ENCODE measurements at regions not wholly inside any gene's neighbourhood (a gene's known extent, or its start where the extent isn't known, plus 50 kb on each side); places are given as distances from the start of the nearest gene placed in this dataset.

GRCh38 chr2:9096761-9097160 lies 93.3 kb upstream of the MBOAT2 start:
- Histone ChIP-seq H2AFZ (ENCODE audit: control insufficient read depth, low read length) (no peak overlapping the region), H3K4me2 (ENCODE audit: control insufficient read depth, extremely low read depth, insufficient read depth, low read depth, low read length) (no peak overlapping the region), H3K27ac (ENCODE audit: control insufficient read depth, insufficient read depth, low read length) (no peak overlapping the region), H3K9me1 (ENCODE audit: control insufficient read depth, extremely low read depth, insufficient read depth, low read length) (no peaks in the 10 kb centered on the region), H3K36me3 (ENCODE audit: control insufficient read depth in 2 of 2, extremely low read depth in 1 of 2, insufficient read depth in 2 of 2, low read length in 2 of 2) (no peaks in the 10 kb centered on the region), H4K20me1 (ENCODE audit: control insufficient read depth, extremely low read depth, insufficient read depth, low read length) (no peaks in the 10 kb centered on the region), H3K4me1 (ENCODE audit: control insufficient read depth, extremely low read depth, insufficient read depth, low read length) (peaks cover 14% of the 10 kb centered on the region), H3K27me3 (ENCODE audit: control insufficient read depth, extremely low read depth, insufficient read depth, low read length) (no peaks in the 10 kb centered on the region), H3K4me3 (ENCODE audit: control insufficient read depth in 2 of 3, extremely low read depth in 1 of 3, insufficient read depth in 2 of 3, low read depth in 1 of 3, low read length in 3 of 3) (no peak overlapping the region), H3K9ac (ENCODE audit: control insufficient read depth, extremely low read depth, insufficient read depth, low read length) (no peak overlapping the region), H3K9me3 (ENCODE audit: control insufficient read depth, low read depth, low read length) (no peaks in the 10 kb centered on the region), H3K79me2 (ENCODE audit: control insufficient read depth, insufficient read depth, low read length) (no peaks in the 10 kb centered on the region)
- DNase-seq (ENCODE audit: low read depth, low spot score): no peak
- TF ChIP-seq CTCF (optimal IDR thresholded peaks at IDR 0.05 in 1 of 3, IDR thresholded peaks at IDR 0.05 in 1 of 3, conservative IDR thresholded peaks at IDR 0.05 in 1 of 3; ENCODE audit: extremely low read depth in 1 of 3, insufficient read depth in 2 of 3, low read length in 3 of 3) (no peak), EZH2 (IDR thresholded peaks at IDR 0.05; ENCODE audit: low read length) (no peak)
- dilution Hi-C loops (cut with MboI; ENCODE audit: extremely low pct_ligation_motif_present, low sequenced_read_pairs): no loop called here
- FAIRE-seq: no peak

- no peaks in the 10 kb centered on the region for H3K9me1 ChIP-seq (ENCODE audit: control insufficient read depth, extremely low read depth, insufficient read depth, low read length)
- H3K9ac ChIP-seq (ENCODE audit: control insufficient read depth, extremely low read depth, insufficient read depth, low read length): peak overlapping the region; percentile 41
- dilution Hi-C loops (cut with MboI; ENCODE audit: extremely low pct_ligation_motif_present, low sequenced_read_pairs): no loop called here
- no peak overlapping the region for H3K27ac ChIP-seq (ENCODE audit: control insufficient read depth, insufficient read depth, low read length)
- no peak for TF ChIP-seq EZH2 (IDR thresholded peaks at IDR 0.05; ENCODE audit: low read length)
- peak in 2 of 3 experiments; percentile 7 to 53 for TF ChIP-seq CTCF (optimal IDR thresholded peaks at IDR 0.05 in 1 of 3, IDR thresholded peaks at IDR 0.05 in 1 of 3, conservative IDR thresholded peaks at IDR 0.05 in 1 of 3; ENCODE audit: extremely low read depth in 1 of 3, insufficient read depth in 2 of 3, low read length in 3 of 3)
- no peak for FAIRE-seq
- H3K4me1 ChIP-seq (ENCODE audit: control insufficient read depth, extremely low read depth, insufficient read depth, low read length): peaks cover 20% of the 10 kb centered on the region
- H3K79me2 ChIP-seq (ENCODE audit: control insufficient read depth, insufficient read depth, low read length): no peaks in the 10 kb centered on the region
- no peak overlapping the region for H3K4me3 ChIP-seq (ENCODE audit: control insufficient read depth in 2 of 3, extremely low read depth in 1 of 3, insufficient read depth in 2 of 3, low read depth in 1 of 3, low read length in 3 of 3)
- H3K9me3 ChIP-seq (ENCODE audit: control insufficient read depth, low read depth, low read length): no peaks in the 10 kb centered on the region
- peak overlapping the region; percentile 17 for H3K4me2 ChIP-seq (ENCODE audit: control insufficient read depth, extremely low read depth, insufficient read depth, low read depth, low read length)
- DNase-seq (ENCODE audit: low read depth, low spot score): no peak
- H4K20me1 ChIP-seq (ENCODE audit: control insufficient read depth, extremely low read depth, insufficient read depth, low read length): no peaks in the 10 kb centered on the region
- H2AFZ ChIP-seq (ENCODE audit: control insufficient read depth, low read length): peak overlapping the region; percentile 71
- no peaks in the 10 kb centered on the region for H3K36me3 ChIP-seq (ENCODE audit: control insufficient read depth in 2 of 2, extremely low read depth in 1 of 2, insufficient read depth in 2 of 2, low read length in 2 of 2)
- H3K27me3 ChIP-seq (ENCODE audit: control insufficient read depth, extremely low read depth, insufficient read depth, low read length): no peaks in the 10 kb centered on the region
Measured at GRCh38 chr2:9095690-9096089, 92.2 kb upstream of the MBOAT2 start.

All from keratinocyte (primary cell).